H9 (cell line): ENCODE measurements at regions not wholly inside any gene's neighbourhood (a gene's known extent, or its start where the extent isn't known, plus 50 kb on each side); places are given as distances from the start of the nearest gene placed in this dataset.

Source experiments
- DNase-seq: peaks from one replicate; pipeline ENCODE4 v3.0.0-alpha.2; 2017
- H2AFZ ChIP-seq: one replicate; pipeline ENCODE4 v1.6.1; 2013; ENCODE audit warnings: mild to moderate bottlenecking, low read length, control low read depth, moderate library complexity
- H2AK5ac ChIP-seq: 2 replicates; pipeline ENCODE4 v1.6.1; 2013; ENCODE audit warnings: low read length, control low read depth, mixed read lengths; ENCODE audit not compliant: insufficient read length
- H2BK120ac ChIP-seq: one replicate; pipeline ENCODE4 v1.6.1; 2013; ENCODE audit warnings: low read depth, mild to moderate bottlenecking, low read length, control low read depth, inconsistent platforms; ENCODE audit not compliant: poor library complexity, severe bottlenecking
- H2BK12ac ChIP-seq: 2 replicates; pipeline ENCODE4 v1.6.1; 2013; ENCODE audit warnings: low read length, control low read depth, mixed read lengths, low read depth; ENCODE audit not compliant: insufficient read length
- H2BK15ac ChIP-seq: 2 replicates; pipeline ENCODE4 v1.6.1; 2013; ENCODE audit warnings: low read depth, low read length, control low read depth
- H2BK20ac ChIP-seq: one replicate; pipeline ENCODE4 v1.6.1; 2013; ENCODE audit warnings: low read depth, mild to moderate bottlenecking, low read length, control low read depth, inconsistent platforms; ENCODE audit not compliant: poor library complexity, severe bottlenecking
- H2BK5ac ChIP-seq: 2 replicates; pipeline ENCODE4 v1.6.1; 2013; ENCODE audit warnings: low read length, control low read depth, mixed read lengths; ENCODE audit not compliant: insufficient read length
- H3K14ac ChIP-seq: 2 replicates; pipeline ENCODE4 v1.6.1; 2013; ENCODE audit warnings: low read length, control low read depth; ENCODE audit not compliant: insufficient read depth
- H3K18ac ChIP-seq: 2 replicates; pipeline ENCODE4 v1.6.1; 2013; ENCODE audit warnings: low read depth, mild to moderate bottlenecking, mixed read lengths, low read length, control low read depth; ENCODE audit not compliant: insufficient read length
- H3K23ac ChIP-seq: 2 replicates; pipeline ENCODE4 v1.6.1; 2013; ENCODE audit warnings: low read length, control low read depth, mixed read lengths, low read depth; ENCODE audit not compliant: insufficient read length
- H3K23me2 ChIP-seq: 2 replicates; pipeline ENCODE4 v1.6.1; 2013; ENCODE audit warnings: low read depth, mild to moderate bottlenecking, mixed read lengths, low read length, control low read depth; ENCODE audit not compliant: insufficient read length, poor library complexity, severe bottlenecking
- H3K27ac ChIP-seq: 2 replicates; pipeline ENCODE4 v1.5.1; 2013; ENCODE audit warnings: low read length, control low read depth, mixed read lengths, low read depth; ENCODE audit not compliant: insufficient read length
- H3K27me3 ChIP-seq: 2 replicates; pipeline ENCODE4 v1.6.1; 2013; ENCODE audit warnings: low read length, control low read depth, inconsistent platforms; ENCODE audit not compliant: insufficient read depth
- H3K4ac ChIP-seq: 2 replicates; pipeline ENCODE4 v1.6.1; 2013; ENCODE audit warnings: low read depth, mild to moderate bottlenecking, control low read depth, inconsistent platforms, low read length, moderate library complexity
- H3K4me1 ChIP-seq: 2 replicates; pipeline ENCODE4 v1.6.1; 2013; ENCODE audit warnings: low read length, control low read depth, inconsistent platforms; ENCODE audit not compliant: insufficient read depth
- H3K4me2 ChIP-seq: 2 replicates; pipeline ENCODE4 v1.6.1; 2013; ENCODE audit warnings: low read length, control low read depth, mixed read lengths; ENCODE audit not compliant: insufficient read length, insufficient read depth
- H3K56ac ChIP-seq: 2 replicates; pipeline ENCODE4 v1.6.1; 2013; ENCODE audit warnings: low read depth, mild to moderate bottlenecking, mixed read lengths, low read length, control low read depth; ENCODE audit not compliant: insufficient read length
- H3K79me1 ChIP-seq: 2 replicates; pipeline ENCODE4 v1.6.1; 2013; ENCODE audit warnings: low read depth, mild to moderate bottlenecking, moderate library complexity, low read length, control low read depth, inconsistent platforms; ENCODE audit not compliant: insufficient read depth, poor library complexity, severe bottlenecking
- H3K79me2 ChIP-seq: 2 replicates; pipeline ENCODE4 v1.6.1; 2013; ENCODE audit warnings: low read length, control low read depth, inconsistent platforms; ENCODE audit not compliant: insufficient read depth
- H3K9ac ChIP-seq: 2 replicates; pipeline ENCODE4 v1.6.1; 2013; ENCODE audit warnings: low read length, control low read depth, mixed read lengths; ENCODE audit not compliant: insufficient read length; ENCODE audit errors: extremely low read depth
- H3K9me3 ChIP-seq: one replicate; pipeline ENCODE4 v1.6.1; 2013; ENCODE audit warnings: low read depth, low read length, inconsistent platforms; ENCODE audit not compliant: control insufficient read depth
- H3T11ph ChIP-seq: one replicate; pipeline ENCODE4 v1.6.1; 2013; ENCODE audit warnings: mild to moderate bottlenecking, low read length, control low read depth, inconsistent platforms
- H4K20me1 ChIP-seq: one replicate; pipeline ENCODE4 v1.6.1; 2013; ENCODE audit not compliant: control insufficient read depth, insufficient read length, insufficient read depth
- H4K5ac ChIP-seq: 2 replicates; pipeline ENCODE4 v1.6.1; 2013; ENCODE audit warnings: low read depth, mild to moderate bottlenecking, mixed read lengths, low read length, control low read depth; ENCODE audit not compliant: insufficient read length
- H4K8ac ChIP-seq: replicated peaks from 2 replicates; pipeline ENCODE4 v1.6.1; 2013; ENCODE audit warnings: low read length, control low read depth, mixed read lengths, low read depth; ENCODE audit not compliant: insufficient read length
- H4K91ac ChIP-seq: 2 replicates; pipeline ENCODE4 v1.6.1; 2013; ENCODE audit warnings: low read depth, mild to moderate bottlenecking, moderate library complexity, mixed read lengths, low read length, control low read depth; ENCODE audit not compliant: insufficient read length
- H3K27ac Mint-ChIP-seq, 3 experiments: 2 replicates in 2 of 3; 3 replicates in 1 of 3; pipeline ENCODE4 v1.8.0; 2020 to 2021; ENCODE audit warnings: mixed read lengths in 3 of 3, mild to moderate bottlenecking in 1 of 3, moderate library complexity in 1 of 3
- H3K27me3 Mint-ChIP-seq: 2 replicates; pipeline ENCODE4 v1.8.0; 2021; ENCODE audit warnings: low read depth, mild to moderate bottlenecking, moderate library complexity, mixed read lengths
- H3K36me3 Mint-ChIP-seq, 3 experiments: 2 replicates in 2 of 3; 3 replicates in 1 of 3; pipeline ENCODE4 v1.8.0; 2020 to 2021; ENCODE audit warnings: low read depth in 3 of 3, mixed read lengths in 3 of 3; ENCODE audit not compliant: insufficient read depth in 1 of 3
- H3K4me1 Mint-ChIP-seq, 2 experiments: 2 replicates each; pipeline ENCODE4 v1.8.0; 2020; ENCODE audit warnings: mixed read lengths in 2 of 2
- H3K4me3 Mint-ChIP-seq, 2 experiments: 2 replicates in 1 of 2; 3 replicates in 1 of 2; pipeline ENCODE4 v1.8.0; 2020 to 2021; ENCODE audit warnings: mild to moderate bottlenecking in 2 of 2, mixed read lengths in 2 of 2, moderate library complexity in 1 of 2
- H3K9me3 Mint-ChIP-seq, 2 experiments: 2 replicates in 1 of 2; 3 replicates in 1 of 2; pipeline ENCODE4 v1.8.0; 2020; ENCODE audit warnings: mild to moderate bottlenecking in 2 of 2, mixed read lengths in 2 of 2, moderate library complexity in 1 of 2
- TF ChIP-seq, protein P1 (sequence below): fragments of 200-600 bp; sonication (generic); conservative IDR thresholded peaks from 3 replicates; pipeline ENCODE4 v1.8.0; 2021; ENCODE audit warnings: antibody characterized with exemption, mild to moderate bottlenecking

DNA sequence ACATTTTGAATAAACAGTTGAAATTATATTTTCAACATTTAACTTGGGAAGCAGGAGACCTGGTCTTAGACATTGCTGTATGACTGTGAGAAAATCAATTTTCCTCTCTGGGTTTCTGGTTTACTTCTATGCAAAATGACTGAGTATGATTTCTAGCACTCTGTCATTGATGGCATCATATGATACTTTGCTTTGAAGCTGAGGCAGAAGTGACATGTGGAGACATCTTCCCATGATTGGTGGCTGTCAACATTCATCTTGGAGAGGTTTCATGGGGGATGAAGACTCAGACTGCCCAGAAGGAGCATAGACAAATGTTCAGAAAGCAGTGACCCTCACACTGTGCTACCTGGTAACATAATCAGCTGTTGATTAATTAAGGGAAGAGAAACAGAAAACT is 477.9 kb downstream of the PDCD6IP start:
- no peak overlapping the region for H2BK5ac ChIP-seq
- Mint-ChIP-seq H3K9me3 (no peaks in the 10 kb centered on the region), H3K36me3 (no peaks in the 10 kb centered on the region), H3K27me3 (no peaks in the 10 kb centered on the region), H3K4me1 (peaks cover 0 to 3% of the 10 kb centered on the region in 2 experiments; a peak in 1 of 4 replicates), H3K4me3 (no peak overlapping the region), H3K27ac (no peak overlapping the region)
- no peak overlapping the region for H2AFZ ChIP-seq
- TF ChIP-seq, protein P1, sequence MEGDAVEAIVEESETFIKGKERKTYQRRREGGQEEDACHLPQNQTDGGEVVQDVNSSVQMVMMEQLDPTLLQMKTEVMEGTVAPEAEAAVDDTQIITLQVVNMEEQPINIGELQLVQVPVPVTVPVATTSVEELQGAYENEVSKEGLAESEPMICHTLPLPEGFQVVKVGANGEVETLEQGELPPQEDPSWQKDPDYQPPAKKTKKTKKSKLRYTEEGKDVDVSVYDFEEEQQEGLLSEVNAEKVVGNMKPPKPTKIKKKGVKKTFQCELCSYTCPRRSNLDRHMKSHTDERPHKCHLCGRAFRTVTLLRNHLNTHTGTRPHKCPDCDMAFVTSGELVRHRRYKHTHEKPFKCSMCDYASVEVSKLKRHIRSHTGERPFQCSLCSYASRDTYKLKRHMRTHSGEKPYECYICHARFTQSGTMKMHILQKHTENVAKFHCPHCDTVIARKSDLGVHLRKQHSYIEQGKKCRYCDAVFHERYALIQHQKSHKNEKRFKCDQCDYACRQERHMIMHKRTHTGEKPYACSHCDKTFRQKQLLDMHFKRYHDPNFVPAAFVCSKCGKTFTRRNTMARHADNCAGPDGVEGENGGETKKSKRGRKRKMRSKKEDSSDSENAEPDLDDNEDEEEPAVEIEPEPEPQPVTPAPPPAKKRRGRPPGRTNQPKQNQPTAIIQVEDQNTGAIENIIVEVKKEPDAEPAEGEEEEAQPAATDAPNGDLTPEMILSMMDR, result no peak
- H4K5ac ChIP-seq, result no peak overlapping the region
- H3K4me1 ChIP-seq, result no peaks in the 10 kb centered on the region
- no peak overlapping the region for H2BK15ac ChIP-seq
- no peak overlapping the region for H3K56ac ChIP-seq
- no peak overlapping the region for H3K27ac ChIP-seq
- H3K27me3 ChIP-seq, result no peaks in the 10 kb centered on the region
- H3K9ac ChIP-seq, result no peak overlapping the region
- H3K23me2 ChIP-seq, result no peaks in the 10 kb centered on the region
- no peak overlapping the region for H3T11ph ChIP-seq
- no peak overlapping the region for H2AK5ac ChIP-seq
- H2BK12ac ChIP-seq, result no peak overlapping the region
- no peak overlapping the region for H2BK120ac ChIP-seq
- no peaks in the 10 kb centered on the region for H3K9me3 ChIP-seq
- no peak for DNase-seq
- H3K18ac ChIP-seq, result no peak overlapping the region
- no peak overlapping the region for H4K8ac ChIP-seq
- no peak overlapping the region for H3K4ac ChIP-seq
- H3K79me1 ChIP-seq, result no peaks in the 10 kb centered on the region
- no peaks in the 10 kb centered on the region for H4K20me1 ChIP-seq
- no peaks in the 10 kb centered on the region for H3K79me2 ChIP-seq
- H2BK20ac ChIP-seq, result no peak overlapping the region
- H3K23ac ChIP-seq, result no peak overlapping the region
- H3K14ac ChIP-seq, result no peak overlapping the region
- no peak overlapping the region for H4K91ac ChIP-seq
- H3K4me2 ChIP-seq, result no peak overlapping the region
